ENCODE measurements at regions not wholly inside any gene's neighbourhood (a gene's known extent, or its start where the extent isn't known, plus 50 kb on each side); places are given as distances from the start of the nearest gene placed in this dataset.

- H4K20me1 ChIP-seq (ENCODE audit: control insufficient read depth, insufficient read depth, insufficient read length), result no peaks in the 10 kb centered on the region
- Mint-ChIP-seq H3K27ac (no peak overlapping the region), H3K4me1 (peaks cover 0 to 4% of the 10 kb centered on the region in 2 experiments; a peak in 1 of 4 replicates), H3K4me3 (no peak overlapping the region), H3K9me3 (no peaks in the 10 kb centered on the region), H3K27me3 (ENCODE audit: low read depth) (no peaks in the 10 kb centered on the region), H3K36me3 (ENCODE audit: insufficient read depth in 1 of 3, low read depth in 3 of 3) (no peaks in the 10 kb centered on the region)
- no peaks in the 10 kb centered on the region for H3K23me2 ChIP-seq (ENCODE audit: insufficient read length, low read depth, low read length, poor library complexity, severe bottlenecking)
- H3K79me1 ChIP-seq (ENCODE audit: insufficient read depth, low read depth, low read length, poor library complexity, severe bottlenecking), result no peaks in the 10 kb centered on the region
- no peak for TF ChIP-seq CTCF (conservative IDR thresholded peaks at IDR 0.05)
- no peak overlapping the region for H3K4me2 ChIP-seq (ENCODE audit: insufficient read depth, insufficient read length, low read length)
- H3K56ac ChIP-seq (ENCODE audit: insufficient read length, low read depth, low read length), result no peak overlapping the region
- no peak overlapping the region for H2BK5ac ChIP-seq (ENCODE audit: insufficient read length, low read length)
- no peaks in the 10 kb centered on the region for H3K27me3 ChIP-seq (ENCODE audit: insufficient read depth, low read length)
- H3K14ac ChIP-seq (ENCODE audit: insufficient read depth, low read length), result no peak overlapping the region
- no peaks in the 10 kb centered on the region for H3K4me1 ChIP-seq (ENCODE audit: insufficient read depth, low read length)
- H4K8ac ChIP-seq (replicated peaks; ENCODE audit: insufficient read length, low read depth, low read length), result no peak overlapping the region
- no peak overlapping the region for H2BK20ac ChIP-seq (ENCODE audit: low read depth, low read length, poor library complexity, severe bottlenecking)
- no peak overlapping the region for H2AFZ ChIP-seq (ENCODE audit: low read length)
- no peak overlapping the region for H3K18ac ChIP-seq (ENCODE audit: insufficient read length, low read depth, low read length)
- H3K27ac ChIP-seq (ENCODE audit: insufficient read length, low read depth, low read length), result no peak overlapping the region
- no peak overlapping the region for H4K91ac ChIP-seq (ENCODE audit: insufficient read length, low read depth, low read length)
- no peak overlapping the region for H3K4ac ChIP-seq (ENCODE audit: low read depth, low read length)
- H3T11ph ChIP-seq (ENCODE audit: low read length), result no peak overlapping the region
- H2BK120ac ChIP-seq (ENCODE audit: low read depth, low read length, poor library complexity, severe bottlenecking), result no peak overlapping the region
- no peak overlapping the region for H4K5ac ChIP-seq (ENCODE audit: insufficient read length, low read depth, low read length)
- no peaks in the 10 kb centered on the region for H3K9me3 ChIP-seq (ENCODE audit: control insufficient read depth, low read depth, low read length)
- WGBS (ENCODE audit: extremely low coverage, insufficient read length, low lambda C conversion rate), result no CpG with 5 or more reads among the region's 2 CpGs
- no peak overlapping the region for H2AK5ac ChIP-seq (ENCODE audit: insufficient read length, low read length)
- H3K79me2 ChIP-seq (ENCODE audit: insufficient read depth, low read length), result no peaks in the 10 kb centered on the region
- no peak overlapping the region for H3K23ac ChIP-seq (ENCODE audit: insufficient read length, low read depth, low read length)
- no peak for DNase-seq
- no peak overlapping the region for H2BK15ac ChIP-seq (ENCODE audit: low read depth, low read length)
- H2BK12ac ChIP-seq (ENCODE audit: insufficient read length, low read depth, low read length), result no peak overlapping the region
- H3K9ac ChIP-seq (ENCODE audit: extremely low read depth, insufficient read length, low read length), result no peak overlapping the region
These were observed 617.5 kb downstream of the JRKL start for GRCh38 chr11:97007283-97007682.
